HG03558 (cell line): ENCODE measurements at regions not wholly inside any gene's neighbourhood (a gene's known extent, or its start where the extent isn't known, plus 50 kb on each side); places are given as distances from the start of the nearest gene placed in this dataset.
"Not testable (repeated sequence)": the region's sequence is repeated elsewhere in the genome, so short reads cannot be mapped to it uniquely, and the experiment has no call there.

Source experiments
- ATAC-seq: cut with Tn5 transposase; IDR thresholded peaks from one replicate; pipeline ENCODE4 v1.9.1; 2021; ENCODE audit warnings: moderate number of reproducible peaks; ENCODE audit not compliant: unreplicated experiment; ENCODE audit errors: extremely low read depth

- no peak for ATAC-seq
Measured at GRCh38 chr19:30066781-30067759, 125.0 kb downstream of the URI1 start.

GRCh38 chr19:30067956-30068506, 126.0 kb downstream of the URI1 start:
- not testable (repeated sequence) for ATAC-seq

GRCh38 chr19:30068528-30069395, 126.7 kb downstream of the URI1 start:
- ATAC-seq = no peak

- no peak for ATAC-seq
Measured at GRCh38 chr19:30069535-30070197, 127.6 kb downstream of the URI1 start.

- ATAC-seq = no peak
Measured at GRCh38 chr19:30070198-30070967, 128.3 kb downstream of the URI1 start.

- no peak for ATAC-seq
Measured at GRCh38 chr19:30070968-30071632, 129.1 kb downstream of the URI1 start.

- no peak for ATAC-seq
Measured at GRCh38 chr19:30071871-30072270, 129.8 kb downstream of the URI1 start.

- ATAC-seq = no peak
Measured at GRCh38 chr19:30073152-30074000, 131.3 kb downstream of the URI1 start.

GRCh38 chr19:30074096-30074495, 132.1 kb downstream of the URI1 start:
- ATAC-seq = no peak

GRCh38 chr19:30074741-30075715, 133.0 kb downstream of the URI1 start:
- ATAC-seq = no peak

GRCh38 chr19:30076101-30076551, 134.1 kb downstream of the URI1 start:
- ATAC-seq = no peak

- no peak for ATAC-seq
Measured at GRCh38 chr19:30076751-30077670, 135.0 kb downstream of the URI1 start.

GRCh38 chr19:30077851-30078355, 135.9 kb downstream of the URI1 start:
- ATAC-seq = no peak

- no peak for ATAC-seq
Measured at GRCh38 chr19:30078381-30078910, 136.4 kb downstream of the URI1 start.

- ATAC-seq = no peak
Measured at GRCh38 chr19:30079200-30079599, 137.2 kb downstream of the URI1 start.
